ENCODE measurements at regions not wholly inside any gene's neighbourhood (a gene's known extent, or its start where the extent isn't known, plus 50 kb on each side); places are given as distances from the start of the nearest gene placed in this dataset.
"Not testable (repeated sequence)": the region's sequence is repeated elsewhere in the genome, so short reads cannot be mapped to it uniquely, and the experiment has no call there.

DNA sequence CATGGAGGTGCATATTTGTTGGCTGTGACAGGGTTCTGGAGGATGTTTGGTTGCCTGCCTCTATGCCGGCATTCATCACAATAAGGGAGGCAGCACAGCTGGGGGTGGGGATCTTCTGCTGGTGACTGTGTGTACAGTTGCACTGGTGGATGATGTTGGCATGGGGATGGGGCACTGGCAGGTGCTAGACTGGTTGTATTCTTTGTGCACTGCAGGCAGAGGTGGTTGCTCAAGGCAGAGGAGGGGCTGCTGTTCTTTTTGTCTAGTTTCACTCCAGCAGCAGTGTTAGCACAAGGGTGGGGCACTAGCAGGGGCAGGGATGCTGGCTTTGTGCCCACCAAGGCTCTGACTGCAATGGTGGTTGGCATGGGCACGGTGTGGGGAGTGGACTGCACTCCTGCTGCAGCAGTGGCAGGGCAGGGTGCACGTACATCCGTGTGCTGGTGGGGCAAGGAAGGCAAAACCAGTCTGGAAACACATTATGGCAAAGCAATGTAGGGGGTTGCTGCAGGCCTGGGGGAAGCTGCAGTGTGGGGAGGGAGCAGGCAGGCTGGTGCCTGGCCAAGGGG is 69.3 kb downstream of the ISOC1 start:
- no peak for DNase-seq

DNA sequence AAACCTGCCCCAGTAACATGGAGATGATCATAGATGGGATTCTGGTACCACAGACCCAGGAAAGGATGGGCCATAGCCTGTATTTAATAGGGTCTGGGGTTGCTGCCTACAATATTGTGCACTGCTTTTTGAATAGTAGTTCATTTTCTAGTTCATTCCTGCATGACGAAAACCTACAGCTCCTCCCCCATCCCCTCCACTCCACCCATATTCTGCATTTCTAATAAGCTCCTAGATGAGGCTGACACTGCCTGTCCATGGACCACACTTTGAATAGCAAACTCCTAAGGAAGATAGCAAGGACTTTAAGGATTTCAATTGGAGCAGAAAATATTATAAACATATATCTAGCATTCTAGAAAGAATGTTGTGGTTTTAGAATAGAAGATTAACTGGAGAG is 75.5 kb downstream of the ISOC1 start:
- DNase-seq: no peak

DNA sequence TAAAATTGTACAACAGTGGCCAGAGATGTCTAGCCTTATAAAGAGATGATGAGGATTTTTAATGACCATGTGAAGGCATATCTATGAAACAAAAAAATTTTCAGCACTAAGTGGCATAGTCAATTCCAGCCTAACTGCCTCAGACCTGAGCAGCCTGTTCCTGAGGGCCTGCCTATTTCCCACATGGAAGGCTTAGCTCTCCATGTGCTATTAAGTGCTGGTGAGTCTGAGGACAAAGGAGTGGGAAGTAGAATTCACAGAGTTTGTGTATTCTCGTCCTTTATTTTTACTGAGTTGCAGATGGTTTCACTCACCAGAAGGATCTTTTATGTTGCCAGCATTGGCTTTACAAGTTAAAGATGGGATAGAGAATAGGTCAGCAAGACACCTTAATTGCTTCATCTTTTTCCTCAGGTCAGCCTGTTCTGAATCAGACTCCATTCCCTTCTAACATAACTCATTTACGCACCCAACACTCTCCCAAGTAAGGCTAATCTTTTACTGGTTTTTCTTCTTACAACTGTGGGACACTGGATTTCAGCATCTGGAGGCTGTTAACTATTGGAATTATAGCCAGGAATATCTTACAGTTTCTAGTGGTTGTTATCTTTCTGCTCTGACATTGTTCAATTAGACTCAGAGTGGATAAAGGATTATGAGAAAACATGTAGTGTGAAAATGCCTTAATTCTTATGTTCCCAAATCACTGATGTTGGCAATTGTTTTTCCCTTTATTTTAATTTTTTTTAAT is 76.8 kb downstream of the ISOC1 start:
- DNase-seq: no peak

DNA sequence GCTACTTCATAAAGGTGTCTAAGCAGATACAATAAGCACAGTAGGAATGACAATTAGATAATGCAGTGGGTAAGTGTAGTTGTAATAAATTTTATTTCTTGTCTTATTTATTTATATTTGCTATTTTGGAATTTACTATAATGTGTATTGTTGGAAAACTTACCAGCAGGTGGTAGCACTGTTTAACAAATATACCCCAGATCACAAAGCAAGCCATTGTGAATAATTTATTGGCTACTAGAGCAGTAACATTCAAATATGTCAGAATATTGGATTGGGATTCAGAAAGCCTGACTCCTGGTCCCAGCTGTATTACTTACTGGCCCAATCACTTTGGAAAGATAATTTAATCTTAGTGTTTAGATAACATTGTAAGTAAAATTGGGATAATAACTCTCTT is 78.0 kb downstream of the ISOC1 start:
- peak; percentile 1 for DNase-seq

DNA sequence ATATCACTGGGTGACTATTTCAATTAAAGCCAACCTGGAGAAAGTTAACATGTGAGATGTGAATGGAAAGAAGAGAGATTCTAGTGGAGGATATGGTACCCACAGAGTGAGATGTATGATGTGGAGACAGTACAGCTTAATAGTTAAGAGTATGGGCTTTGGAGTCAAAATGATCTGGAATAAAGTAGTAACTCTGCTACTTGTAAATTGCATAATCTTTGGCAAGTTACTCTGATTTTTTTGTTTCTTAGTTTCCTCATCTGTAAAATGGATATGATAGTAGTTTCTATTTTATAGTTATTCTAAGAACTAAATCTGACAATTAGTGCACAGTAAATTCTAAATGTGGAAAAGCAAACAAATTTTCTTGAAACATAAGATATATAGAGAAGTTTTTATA is 79.2 kb downstream of the ISOC1 start:
- no peak for DNase-seq

DNA sequence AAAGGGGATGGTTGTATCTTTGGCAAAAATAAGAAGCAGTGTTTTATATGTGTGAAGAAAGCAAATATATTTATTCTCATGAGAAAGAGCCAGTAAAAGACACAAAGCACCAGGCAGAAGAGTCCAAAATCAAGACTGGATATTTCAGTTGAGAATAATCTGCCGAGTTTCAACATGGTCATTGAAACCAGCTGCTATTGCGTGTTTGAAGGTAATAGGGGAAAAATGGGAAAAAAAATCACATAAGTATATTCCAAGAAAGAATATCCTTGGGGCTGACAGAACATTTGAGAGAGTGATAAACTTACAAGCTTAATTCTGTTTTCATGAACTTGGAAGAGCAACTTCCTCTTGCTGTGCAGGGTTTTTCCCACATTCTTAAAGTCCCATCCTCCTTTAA is 79.9 kb downstream of the ISOC1 start:
- no peak for DNase-seq

DNA sequence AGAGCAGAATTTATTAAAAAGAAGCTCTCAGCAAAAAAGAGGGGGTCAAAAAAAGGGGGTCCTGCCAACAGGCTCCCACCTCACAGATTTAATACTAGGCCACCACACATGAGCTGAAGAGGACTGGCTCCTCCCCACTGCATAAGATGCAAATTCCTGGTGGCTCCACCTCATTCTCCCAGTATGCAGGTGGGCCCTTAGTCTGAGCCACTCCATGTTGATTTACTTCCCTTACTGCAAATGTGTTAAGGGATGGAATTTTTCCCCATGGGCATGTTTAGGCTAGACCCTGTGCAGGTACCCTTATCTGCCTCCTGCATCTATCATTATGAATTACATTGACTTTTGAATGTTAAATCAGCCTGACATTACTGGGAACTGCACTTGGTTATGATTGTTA is 82.9 kb downstream of the ISOC1 start:
- no peak for DNase-seq

DNA sequence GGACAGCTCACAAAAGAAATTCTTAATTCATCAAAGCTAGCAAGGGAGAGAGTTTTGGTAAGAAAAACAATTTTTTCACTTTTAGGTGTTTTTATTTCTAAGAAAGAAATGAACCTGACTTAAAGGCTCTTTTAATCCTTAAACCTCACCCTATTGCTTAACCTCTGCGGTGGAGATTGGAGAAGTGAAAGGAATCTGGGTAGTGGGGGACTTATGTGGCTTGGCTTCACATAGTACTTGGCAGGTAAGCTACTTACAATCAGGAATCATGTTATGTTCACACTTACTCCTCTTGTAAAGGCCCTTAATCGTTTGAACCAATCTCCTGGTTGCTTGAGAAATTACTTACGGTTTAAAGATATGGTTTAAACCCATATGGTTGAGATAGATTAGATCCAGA is 104.8 kb downstream of the ISOC1 start:
- DNase-seq: no peak

DNA sequence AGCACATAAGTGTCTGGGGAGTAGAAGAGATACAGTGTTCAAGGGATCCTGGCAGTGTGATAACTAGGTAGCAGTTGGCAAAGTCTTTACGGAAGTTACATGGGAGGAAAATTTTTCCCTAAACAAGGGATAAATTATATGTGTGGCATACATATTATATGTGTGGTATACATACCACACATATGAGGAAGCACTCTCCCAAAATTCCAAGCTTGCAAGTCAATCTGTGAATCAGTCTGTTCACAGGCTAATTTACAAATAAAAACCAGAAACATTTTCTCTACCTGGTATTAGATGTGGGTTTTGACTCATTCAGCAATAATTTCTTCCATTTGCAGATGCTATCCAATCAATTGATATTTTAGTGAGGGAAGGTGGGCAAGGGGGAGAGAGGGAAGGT is 110.0 kb downstream of the ISOC1 start:
- no peak for DNase-seq

DNA sequence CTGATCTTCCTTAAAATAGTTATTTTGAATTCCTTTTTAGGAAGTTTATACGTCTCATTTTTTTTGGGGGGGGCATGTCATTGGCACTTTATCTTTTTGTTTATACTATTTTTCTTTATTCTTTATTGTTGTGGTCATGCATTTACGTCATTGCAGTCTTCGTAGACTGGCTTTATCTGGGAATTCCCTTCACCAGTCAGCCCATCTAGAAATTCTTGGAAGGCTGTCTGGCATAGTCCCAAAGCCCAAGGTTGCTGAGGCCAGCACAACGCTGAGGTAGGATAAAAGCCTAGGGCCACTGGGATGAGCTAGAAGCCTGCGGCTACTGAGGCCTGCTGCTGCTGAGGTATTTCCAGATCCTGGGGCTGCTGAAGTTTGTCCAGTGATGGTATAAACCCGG is 121.5 kb downstream of the ISOC1 start:
- no peak for DNase-seq

DNA sequence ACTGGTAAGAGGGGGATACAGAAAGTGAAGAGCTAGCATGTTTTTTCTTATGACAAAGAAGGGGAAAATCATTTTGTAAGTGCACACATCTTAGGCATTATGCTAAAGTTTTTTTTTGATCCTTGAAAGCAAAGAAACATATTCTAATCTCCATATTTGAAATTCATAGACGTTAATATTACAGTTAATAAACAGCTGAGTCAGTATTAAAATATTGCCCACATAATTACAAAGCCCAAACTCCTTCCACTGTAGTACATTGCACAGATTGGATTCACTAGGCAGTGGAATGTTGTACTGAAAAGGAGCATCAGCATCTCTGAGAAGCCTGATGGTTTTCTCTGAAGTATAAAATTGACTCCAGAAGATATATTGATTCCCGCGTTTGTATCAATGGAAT is 122.6 kb downstream of the ISOC1 start:
- no peak for DNase-seq

DNA sequence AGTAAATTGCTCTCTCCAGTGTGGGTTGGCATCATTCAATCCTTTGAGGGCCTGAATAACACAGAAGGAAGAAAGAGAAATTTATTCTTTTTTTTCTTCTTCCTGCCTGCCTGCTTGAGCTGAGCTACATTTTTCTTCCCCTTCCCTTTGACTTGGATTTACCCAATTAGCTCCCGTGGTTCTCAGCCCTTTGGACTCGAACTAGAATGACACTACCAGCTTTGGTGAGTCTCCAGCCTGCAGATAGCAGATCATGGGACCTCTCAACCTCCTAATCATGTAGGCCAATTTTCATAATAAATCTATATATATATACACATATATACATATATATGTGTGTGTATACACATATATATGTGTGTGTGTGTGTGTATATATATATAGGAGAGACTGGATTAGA is 128.6 kb downstream of the ISOC1 start:
- no peak for DNase-seq

DNA sequence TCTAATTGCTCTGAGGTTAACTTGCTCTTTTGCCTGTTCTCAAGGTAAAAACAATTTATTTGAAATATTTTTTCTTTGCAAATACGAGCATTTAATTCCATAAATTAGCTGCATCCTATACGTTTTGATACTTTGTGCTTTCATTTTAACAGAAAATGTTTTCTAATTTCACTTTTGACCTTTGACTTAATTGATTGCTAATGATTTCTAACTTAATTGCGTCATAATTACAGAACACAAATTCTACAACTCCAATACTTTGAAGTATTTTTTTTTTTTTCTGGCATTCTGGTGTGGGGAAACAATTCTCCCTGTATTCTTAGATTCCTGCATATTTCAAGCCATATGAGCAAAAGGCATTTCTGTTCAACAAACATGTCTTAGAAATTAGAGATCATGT is 134.0 kb downstream of the ISOC1 start:
- no peak for DNase-seq

DNA sequence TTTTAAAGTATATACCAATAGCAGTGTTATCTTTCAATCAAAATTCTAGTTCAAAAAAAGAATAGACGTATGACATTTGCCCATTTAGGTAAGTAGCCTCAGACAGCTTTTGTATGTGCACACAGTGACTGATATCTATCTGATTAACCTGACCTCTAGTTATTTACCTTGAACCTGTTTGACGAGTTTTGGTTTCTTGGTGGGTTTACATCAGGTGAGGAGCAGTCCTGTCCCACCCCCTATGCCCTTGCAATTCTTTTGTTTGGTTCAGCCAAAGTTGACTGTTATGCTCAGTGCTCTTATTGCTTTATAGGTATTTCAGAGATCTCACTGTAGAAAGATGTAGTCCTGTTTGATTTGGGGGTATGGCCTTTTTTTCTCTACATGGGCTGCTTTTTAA is 147.2 kb downstream of the ISOC1 start:
- no peak for DNase-seq

DNA sequence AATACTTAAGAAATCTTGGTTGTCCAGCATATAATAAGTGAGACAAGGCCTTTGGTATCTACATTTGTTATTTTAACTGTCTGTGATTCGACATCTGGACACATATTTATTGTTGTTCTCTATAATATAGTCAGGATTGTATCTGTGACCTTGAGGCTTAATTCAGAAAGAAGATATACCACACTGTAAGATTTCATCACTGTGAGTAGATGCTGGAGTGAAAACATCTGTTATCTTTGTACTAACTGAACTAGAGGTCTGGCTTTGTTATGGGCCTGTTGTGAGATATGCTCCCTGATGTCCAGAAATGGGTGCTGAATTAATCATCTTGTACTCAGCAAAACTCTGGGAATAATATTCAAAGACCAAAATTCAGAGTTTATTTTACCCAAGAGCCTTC is 148.5 kb downstream of the ISOC1 start:
- DNase-seq: no peak

DNA sequence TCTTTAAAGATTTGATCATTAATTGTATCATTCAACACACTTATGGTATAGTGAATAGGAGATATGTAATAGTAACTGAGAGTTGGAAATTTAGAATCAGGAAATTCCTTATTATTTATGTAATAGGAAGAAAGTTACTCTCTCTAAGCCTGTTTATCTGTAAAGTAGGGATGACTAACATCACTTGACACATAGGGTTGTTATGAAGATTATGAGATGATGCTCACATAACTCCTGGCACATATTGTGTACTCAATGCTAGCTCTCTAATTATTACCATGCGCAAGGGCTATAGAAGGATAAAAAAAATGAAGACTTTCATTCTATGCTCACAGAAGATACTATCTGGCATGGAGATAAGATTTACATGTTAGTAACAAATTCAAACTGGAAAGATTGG is 149.9 kb downstream of the ISOC1 start:
- DNase-seq: no peak

DNA sequence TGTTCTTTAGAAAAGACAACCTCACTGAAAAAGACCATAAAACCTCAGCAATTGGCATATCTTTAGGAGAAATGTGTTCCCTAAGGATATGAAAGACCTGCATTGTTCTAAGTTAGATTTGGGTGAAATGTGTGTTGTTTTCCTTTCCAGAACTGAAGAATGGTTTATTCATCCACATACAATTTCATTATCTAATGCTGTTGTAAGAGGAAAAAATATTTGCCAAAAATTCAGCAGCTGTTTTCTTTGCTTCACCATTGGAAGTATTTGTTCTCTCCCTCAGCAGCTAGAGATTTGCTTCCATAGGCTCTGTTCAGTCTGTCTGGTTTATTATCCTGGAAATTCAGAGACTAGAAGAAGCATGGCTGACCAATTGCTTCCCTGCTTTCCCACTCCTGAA is 150.9 kb downstream of the ISOC1 start:
- DNase-seq: no peak

DNA sequence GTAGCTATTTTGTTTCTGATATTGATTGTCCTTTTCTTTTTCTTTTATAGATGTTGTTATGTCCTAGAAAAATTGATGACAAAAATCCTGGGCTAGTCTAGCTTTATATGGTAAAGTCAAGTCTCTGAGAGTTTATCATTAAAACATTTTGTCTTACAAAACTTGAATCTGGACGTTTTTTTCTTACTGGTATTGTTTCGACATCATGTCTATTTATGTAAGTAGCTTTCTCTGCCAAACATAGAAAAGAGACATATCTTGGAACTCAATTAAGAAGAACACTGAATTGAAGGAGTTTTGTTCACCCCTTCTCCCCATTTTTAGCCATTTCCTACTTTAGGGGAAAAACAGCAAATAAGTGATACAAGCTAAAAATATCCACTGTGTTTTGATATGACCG is 151.5 kb downstream of the ISOC1 start:
- DNase-seq: no peak

DNA sequence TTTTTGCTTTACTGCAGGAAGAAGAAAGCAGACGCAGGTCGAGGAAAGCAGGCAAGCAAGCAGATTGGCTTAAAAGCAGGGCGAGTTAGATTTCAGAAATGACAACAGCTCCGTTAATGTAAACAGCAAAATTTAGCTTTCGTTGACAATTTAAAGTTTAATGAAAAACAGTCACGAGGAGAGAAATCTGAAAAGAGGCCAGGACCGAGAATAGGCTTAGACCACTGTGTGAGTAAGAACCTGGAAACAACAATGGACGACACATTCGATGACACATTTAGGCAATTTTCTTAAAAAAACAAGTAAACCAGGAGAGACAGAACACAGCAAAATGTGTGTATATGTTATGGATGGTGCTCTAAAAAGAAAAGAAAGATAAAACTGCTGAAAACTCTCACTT is 155.3 kb downstream of the ISOC1 start:
- DNase-seq: no peak

DNA sequence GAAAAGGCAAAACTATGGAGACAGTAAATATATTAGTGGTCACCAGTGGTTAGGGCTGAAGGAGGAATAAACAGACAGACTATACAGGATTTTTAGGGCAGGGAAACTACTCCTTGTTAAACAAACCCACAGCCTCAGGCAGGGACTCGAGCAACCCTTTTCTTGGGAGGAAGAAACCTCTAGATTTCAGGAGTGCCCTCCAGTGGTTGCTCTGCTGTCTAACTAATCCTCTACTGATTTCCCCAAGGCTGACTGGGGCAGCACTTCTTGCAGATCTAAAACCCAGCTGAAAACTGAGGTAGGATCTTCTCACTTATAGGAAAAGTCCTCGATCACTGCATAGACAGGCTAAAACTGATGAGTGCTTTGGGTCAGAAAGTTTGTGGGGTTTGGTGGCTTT is 176.8 kb downstream of the ISOC1 start:
- no peak for DNase-seq

DNA sequence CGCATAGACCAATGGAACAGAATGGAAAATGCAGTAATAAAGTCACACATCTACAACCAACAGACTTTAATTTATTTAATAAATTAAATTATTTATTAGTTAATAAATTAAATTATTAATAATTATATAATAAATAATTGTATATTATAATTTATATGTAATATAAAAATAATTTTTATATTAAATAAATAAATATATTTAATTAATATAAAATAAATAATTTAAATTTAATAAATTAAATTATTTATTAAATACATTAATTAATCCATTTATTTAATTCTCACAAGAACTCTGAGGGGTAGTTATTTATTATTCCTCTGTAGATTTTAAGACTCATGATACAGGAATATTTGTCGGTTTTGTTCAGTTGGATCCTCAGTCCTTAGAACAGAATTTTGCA is 176.1 kb upstream of the ADAMTS19 start:
- DNase-seq: no peak

DNA sequence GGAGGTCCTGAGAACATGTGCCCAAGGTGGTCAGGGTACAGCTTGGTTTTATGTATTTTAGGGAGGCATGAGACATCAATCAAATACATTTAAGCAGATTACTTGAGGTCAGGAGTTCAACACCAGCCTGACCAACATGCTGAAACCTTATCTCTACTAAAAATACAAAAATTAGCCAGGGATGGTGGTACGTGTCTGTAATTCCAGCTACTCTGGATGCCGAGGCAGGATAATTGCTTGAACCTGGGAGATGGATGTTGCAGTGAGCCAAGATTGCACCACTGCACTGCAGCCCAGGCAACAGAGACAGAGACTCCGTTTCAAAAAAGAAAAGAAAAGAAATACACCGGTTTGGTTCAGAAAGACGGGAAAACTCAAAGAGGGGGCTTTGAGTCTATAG is 165.9 kb upstream of the ADAMTS19 start:
- DNase-seq: not testable (repeated sequence)

DNA sequence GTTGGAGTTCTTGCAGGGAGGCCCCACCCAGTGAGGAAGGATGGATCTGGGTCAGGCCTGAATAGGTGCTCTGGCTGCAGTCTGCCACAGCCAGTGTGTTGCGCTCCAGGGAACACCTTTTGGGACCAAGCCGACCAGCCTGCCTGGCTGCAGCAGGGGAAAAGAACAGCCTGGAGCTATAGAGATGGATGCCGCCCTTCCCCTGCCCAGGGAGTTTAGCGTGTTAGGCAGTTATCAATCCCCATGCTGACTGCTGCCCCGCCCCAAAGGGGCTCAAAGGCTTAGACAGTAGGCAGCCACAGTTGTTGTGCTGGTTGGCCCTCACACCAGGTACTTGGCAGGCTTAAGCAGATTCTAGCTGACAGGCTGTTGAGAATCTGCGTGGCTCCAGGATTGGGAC is 153.4 kb upstream of the ADAMTS19 start:
- DNase-seq: no peak

DNA sequence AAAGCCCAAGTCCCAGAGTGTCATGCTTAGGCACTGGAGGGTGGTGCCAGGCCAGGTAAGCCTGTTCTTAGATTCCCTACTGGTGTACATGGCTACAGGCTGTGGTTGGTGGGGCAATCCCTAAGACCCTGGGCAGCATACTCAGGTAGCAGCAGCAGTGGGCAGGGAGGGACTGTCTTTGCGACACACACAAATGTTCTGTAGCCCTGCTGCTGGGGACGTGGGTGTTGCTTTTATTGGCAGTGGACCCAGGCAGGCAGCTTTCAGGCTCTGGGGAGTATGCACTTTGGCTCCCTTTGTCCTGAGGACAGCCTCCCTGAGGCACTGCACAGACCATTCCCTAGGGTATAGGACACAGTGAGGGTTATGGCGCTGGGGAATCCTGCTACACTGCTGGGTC is 137.1 kb upstream of the ADAMTS19 start:
- no peak for DNase-seq

DNA sequence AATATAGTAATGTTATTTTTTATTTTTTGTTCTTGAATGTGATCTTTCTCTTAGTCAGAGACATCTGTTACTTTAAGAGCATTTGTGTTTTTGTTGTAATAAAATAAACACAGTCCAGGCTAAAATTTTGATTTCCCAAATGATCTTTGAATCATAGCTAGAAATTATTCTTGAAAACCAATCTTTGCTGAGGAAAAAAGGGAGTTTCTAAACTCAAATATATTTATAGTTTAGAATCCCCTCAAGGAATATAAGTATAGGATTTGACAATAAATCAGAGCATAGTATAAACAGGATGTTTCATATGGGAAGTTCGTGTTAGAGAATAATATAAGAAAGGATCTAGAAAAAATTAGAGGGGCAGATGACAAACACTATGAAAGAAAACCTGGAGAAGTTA is 118.8 kb upstream of the ADAMTS19 start:
- DNase-seq: no peak
